Heart left ventricle (tissue), 16 donors: ENCODE measurements at regions not wholly inside any gene's neighbourhood (a gene's known extent, or its start where the extent isn't known, plus 50 kb on each side); places are given as distances from the start of the nearest gene placed in this dataset.

Experiments
- ATAC-seq, 4 donors: fragments of 200-7000 bp; cut with Tn5 transposase; one replicate each; pipeline ENCODE4 v1.9.1; 2020 to 2022; ENCODE audit warnings: moderate library complexity in 4 of 4, mild to moderate bottlenecking in 3 of 4, moderate number of reproducible peaks in 1 of 4
- DNase-seq, 5 donors: peaks; one replicate each; pipeline ENCODE4 v3.0.0-alpha.2; 2020
- H3K27ac ChIP-seq, 12 donors: fragments of 200-600 bp; sonication (generic) in 4 of 12; one replicate each; pipeline versions ENCODE4 v1.5.0 to v1.8.0; 2016 to 2022; ENCODE audit warnings: mild to moderate bottlenecking in 2 of 12
- H3K27me3 ChIP-seq, 9 donors: fragments of 200-600 bp; sonication (generic) in 2 of 9; one replicate each; pipeline versions ENCODE4 v1.5.1 to v1.8.0; 2016 to 2022; ENCODE audit warnings: mild to moderate bottlenecking in 3 of 9
- H3K36me3 ChIP-seq, 9 donors: fragments of 200-600 bp; sonication (generic) in 2 of 9; one replicate each; pipeline versions ENCODE4 v1.5.0 to v1.8.0; 2018 to 2022; ENCODE audit warnings: mild to moderate bottlenecking in 2 of 9
- H3K4me1 ChIP-seq, 12 donors: fragments of 200-600 bp; sonication (generic) in 4 of 12; one replicate each; pipeline versions ENCODE4 v1.5.0 to v1.8.0; 2016 to 2022; ENCODE audit warnings: mild to moderate bottlenecking in 3 of 12
- H3K4me3 ChIP-seq, 12 donors: fragments of 200-600 bp; sonication (generic) in 4 of 12; one replicate each; pipeline versions ENCODE4 v1.5.0 to v1.8.0; 2017 to 2022; ENCODE audit warnings: mild to moderate bottlenecking in 9 of 12, moderate library complexity in 4 of 12
- H3K9me3 ChIP-seq, 12 donors: fragments of 200-600 bp; sonication (generic) in 4 of 12; one replicate each; pipeline versions ENCODE4 v1.5.0 to v1.8.0; 2016 to 2022; ENCODE audit warnings: mild to moderate bottlenecking in 1 of 12
- POLR2A ChIP-seq, 2 donors: fragments of 450-650 bp; IDR thresholded peaks; one replicate each; pipeline ENCODE4 v1.6.1; 2017; ENCODE audit warnings: antibody characterized with exemption in 2 of 2, mild to moderate bottlenecking in 2 of 2, moderate library complexity in 2 of 2
- WGBS, 4 donors: extraction: QIAGEN DNeasy Blood & Tissue Kit in 2 of 4; methylation state at CpG; one replicate each; pipeline versions ENCODE4 v1.1.5 to v1.1.7; 2013 to 2018; 5-methylcytosine and 5-hydroxymethylcytosine counted together
- intact Hi-C, 10 donors: fragments of 100-400 bp; cut with DNase I; formaldehyde crosslinking; loops; one replicate each; pipeline versions ENCODE4 v1.11.1 to v1.14.2; 2022
- TF ChIP-seq, protein P1 (sequence below), 12 donors: fragments of 200-600 bp; sonication (generic) in 4 of 12; IDR thresholded peaks; one replicate each; pipeline versions ENCODE4 v1.5.0 to v1.8.0; 2018 to 2022; ENCODE audit warnings: antibody characterized with exemption in 12 of 12, mild to moderate bottlenecking in 5 of 12
- donor health status: ischemic (EF 13 %, LVEDD 7.1; RV severe dilation, severe dysfunction).
- donor health status: healthy with polysubstance abuse.
- donor health status: DM: no; HTN: yes; CAD: no.
- donor health status: DM: no; HTN: no; CAD: no.
- donor health status: ischemic (EF 25% LVEDD 6.9; RV normal size, moderate dysfunction).
- donor health status: ischemic (EF 25% LVEDD 5.7; RV mildly dilated, moderate dysfunction).
- donor health status: healthy.
- donor health status: DM: yes; HTN: yes; CAD: no.
- donor health status: ischemic (EF 35%, LVEDD 5.7; RV mildly dilated, moderate dysfunction).
- donor health status: nonischemic (EF 11% LVEDD 7.7; RV severe dilation, severe dysfunction).
- donor health status: DM: yes; HTN: yes; CAD: no.
- donor health status: PGD.
- donor health status: ischemic (EF 29% LVEDD 5.4; RV normal size, mild dysfunction).
- donor health status: nonischemic (EF 23%, LVEDD 6.1; RV moderate dilation, normal function).

- DNase-seq (no peak), ATAC-seq (no peak)
- Histone ChIP-seq H3K9me3 (no peaks in the 10 kb centered on the region), H3K27me3 (no peaks in the 10 kb centered on the region), H3K4me3 (no peak overlapping the region), H3K27ac (no peak overlapping the region), H3K4me1 (no peaks in the 10 kb centered on the region), H3K36me3 (no peaks in the 10 kb centered on the region)
- intact Hi-C loops = no loop called here
- 88 to 100% (median 93%) methylated on average over 1 of the region's 1 CpG for WGBS, 4 donors
- TF ChIP-seq, protein P1, sequence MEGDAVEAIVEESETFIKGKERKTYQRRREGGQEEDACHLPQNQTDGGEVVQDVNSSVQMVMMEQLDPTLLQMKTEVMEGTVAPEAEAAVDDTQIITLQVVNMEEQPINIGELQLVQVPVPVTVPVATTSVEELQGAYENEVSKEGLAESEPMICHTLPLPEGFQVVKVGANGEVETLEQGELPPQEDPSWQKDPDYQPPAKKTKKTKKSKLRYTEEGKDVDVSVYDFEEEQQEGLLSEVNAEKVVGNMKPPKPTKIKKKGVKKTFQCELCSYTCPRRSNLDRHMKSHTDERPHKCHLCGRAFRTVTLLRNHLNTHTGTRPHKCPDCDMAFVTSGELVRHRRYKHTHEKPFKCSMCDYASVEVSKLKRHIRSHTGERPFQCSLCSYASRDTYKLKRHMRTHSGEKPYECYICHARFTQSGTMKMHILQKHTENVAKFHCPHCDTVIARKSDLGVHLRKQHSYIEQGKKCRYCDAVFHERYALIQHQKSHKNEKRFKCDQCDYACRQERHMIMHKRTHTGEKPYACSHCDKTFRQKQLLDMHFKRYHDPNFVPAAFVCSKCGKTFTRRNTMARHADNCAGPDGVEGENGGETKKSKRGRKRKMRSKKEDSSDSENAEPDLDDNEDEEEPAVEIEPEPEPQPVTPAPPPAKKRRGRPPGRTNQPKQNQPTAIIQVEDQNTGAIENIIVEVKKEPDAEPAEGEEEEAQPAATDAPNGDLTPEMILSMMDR (IDR thresholded peaks at IDR 0.05) = no peak
- no peak for TF ChIP-seq POLR2A (IDR thresholded peaks at IDR 0.05)
These were observed 418.5 kb downstream of the PTPRC start for GRCh38 chr1:199057322-199057721.

GRCh38 chr1:199058281-199058680, 419.4 kb downstream of the PTPRC start:
- H3K9me3 ChIP-seq = no peaks in the 10 kb centered on the region
- H3K36me3 ChIP-seq = no peaks in the 10 kb centered on the region
- no peak overlapping the region for H3K4me3 ChIP-seq
- H3K4me1 ChIP-seq = no peaks in the 10 kb centered on the region
- no peak for TF ChIP-seq POLR2A (IDR thresholded peaks at IDR 0.05)
- 81 to 83% (median 83%) methylated on average over 4 of the region's 4 CpGs for WGBS, 4 donors
- ATAC-seq (no peak), DNase-seq (no peak)
- H3K27ac ChIP-seq = no peak overlapping the region
- intact Hi-C loops = no loop called here
- H3K27me3 ChIP-seq = no peaks in the 10 kb centered on the region

- no peaks in the 10 kb centered on the region for H3K4me1 ChIP-seq
- no peak for TF ChIP-seq POLR2A (IDR thresholded peaks at IDR 0.05)
- TF ChIP-seq, protein P1 (IDR thresholded peaks at IDR 0.05) = no peak
- no peaks in the 10 kb centered on the region for H3K9me3 ChIP-seq
- 94 to 99% (median 95%) methylated on average over 1 of the region's 1 CpG for WGBS, 4 donors
- H3K36me3 ChIP-seq = no peaks in the 10 kb centered on the region
- H3K27me3 ChIP-seq = no peaks in the 10 kb centered on the region
- DNase-seq = no peak
- no peak overlapping the region for H3K4me3 ChIP-seq
- no peak for ATAC-seq
- no peak overlapping the region for H3K27ac ChIP-seq
- intact Hi-C loops = no loop called here
These were observed 426.1 kb downstream of the PTPRC start for GRCh38 chr1:199064971-199065370.

DNA sequence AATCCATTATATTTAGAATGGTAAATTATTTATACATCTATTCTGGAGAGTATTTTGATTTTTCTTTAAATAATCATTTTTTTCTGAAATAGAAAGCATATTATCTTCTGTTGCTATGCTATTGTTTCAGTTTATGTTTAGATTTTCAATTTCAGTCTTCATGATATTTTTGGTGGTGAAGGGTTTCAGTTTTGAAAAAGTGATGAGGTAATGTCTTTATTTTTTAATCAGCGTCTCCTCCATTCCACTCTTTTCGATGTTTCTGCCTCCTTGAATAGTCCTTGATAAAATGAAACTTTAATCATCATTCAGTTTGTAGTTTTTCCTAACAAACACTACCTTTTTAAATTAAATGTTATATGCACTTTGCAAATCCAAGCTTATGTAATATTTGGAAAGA, 428.6 kb downstream of the PTPRC start:
- TF ChIP-seq, protein P1 (IDR thresholded peaks at IDR 0.05) = no peak
- no peak for TF ChIP-seq POLR2A (IDR thresholded peaks at IDR 0.05)
- Histone ChIP-seq H3K4me1 (no peaks in the 10 kb centered on the region), H3K4me3 (no peak overlapping the region), H3K9me3 (no peaks in the 10 kb centered on the region), H3K27me3 (no peaks in the 10 kb centered on the region), H3K27ac (no peak overlapping the region), H3K36me3 (no peaks in the 10 kb centered on the region)
- DNase-seq (no peak), ATAC-seq (no peak)
- 72 to 83% (median 77%) methylated on average over 2 of the region's 2 CpGs for WGBS, 4 donors
- intact Hi-C loops = no loop called here

- Histone ChIP-seq H3K4me1 (no peaks in the 10 kb centered on the region), H3K27me3 (no peaks in the 10 kb centered on the region), H3K9me3 (no peaks in the 10 kb centered on the region), H3K27ac (no peak overlapping the region), H3K4me3 (no peak overlapping the region), H3K36me3 (no peaks in the 10 kb centered on the region)
- TF ChIP-seq POLR2A (IDR thresholded peaks at IDR 0.05) = no peak
- TF ChIP-seq, protein P1 (IDR thresholded peaks at IDR 0.05) = no peak
- 96 to 98% (median 97%) methylated on average over 2 of the region's 2 CpGs for WGBS, 4 donors
- intact Hi-C loops = no loop called here
- ATAC-seq = no peak
- DNase-seq = no peak
These were observed 432.2 kb downstream of the PTPRC start for GRCh38 chr1:199071080-199071479.
